ENCODE measurements at regions not wholly inside any gene's neighbourhood (a gene's known extent, or its start where the extent isn't known, plus 50 kb on each side); places are given as distances from the start of the nearest gene placed in this dataset.

DNA sequence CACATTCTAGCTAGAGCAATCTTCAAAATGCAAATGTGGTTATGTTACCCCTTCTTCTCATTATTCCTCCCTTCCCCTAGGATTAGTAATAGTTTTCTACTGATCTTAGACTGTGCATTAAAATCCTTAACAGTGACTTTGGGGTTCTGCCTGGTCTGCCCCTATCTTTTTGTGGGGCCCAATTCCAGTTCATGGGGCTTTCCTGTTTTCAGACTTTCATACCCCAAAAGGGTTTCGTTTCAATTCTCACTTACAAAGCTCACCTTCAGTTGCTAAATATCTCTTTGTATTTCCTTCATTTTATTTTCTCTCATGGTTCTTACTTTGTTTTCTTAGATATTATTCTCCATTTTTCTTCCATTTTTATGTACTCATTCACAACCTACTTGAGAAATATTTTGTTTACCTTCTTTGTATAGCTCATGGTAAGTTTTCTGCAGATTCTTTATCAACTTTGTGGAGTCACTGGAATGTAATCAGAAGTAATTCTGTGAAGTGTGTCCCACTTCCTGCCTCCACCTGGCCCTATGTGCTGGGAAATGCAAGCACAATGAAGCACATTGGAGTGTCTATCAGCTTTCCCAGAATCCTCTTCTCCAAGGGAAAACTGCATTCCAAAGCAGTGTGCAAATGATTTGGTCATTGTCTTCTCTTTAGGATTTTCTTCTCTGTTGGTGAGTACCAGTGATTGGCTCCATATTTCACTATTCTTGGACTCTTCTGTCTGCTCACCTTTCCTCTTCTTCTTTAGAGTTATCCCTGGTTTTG, 350.2 kb downstream of the ZNF326 start:
- TF ChIP-seq POLR2AphosphoS5 (IDR thresholded peaks at IDR 0.05; ENCODE audit: low read depth), result no peak
- TF ChIP-seq CTCF (IDR thresholded peaks at IDR 0.05; ENCODE audit: insufficient read depth, low read length), result no peak
- TF ChIP-seq, protein P1, sequence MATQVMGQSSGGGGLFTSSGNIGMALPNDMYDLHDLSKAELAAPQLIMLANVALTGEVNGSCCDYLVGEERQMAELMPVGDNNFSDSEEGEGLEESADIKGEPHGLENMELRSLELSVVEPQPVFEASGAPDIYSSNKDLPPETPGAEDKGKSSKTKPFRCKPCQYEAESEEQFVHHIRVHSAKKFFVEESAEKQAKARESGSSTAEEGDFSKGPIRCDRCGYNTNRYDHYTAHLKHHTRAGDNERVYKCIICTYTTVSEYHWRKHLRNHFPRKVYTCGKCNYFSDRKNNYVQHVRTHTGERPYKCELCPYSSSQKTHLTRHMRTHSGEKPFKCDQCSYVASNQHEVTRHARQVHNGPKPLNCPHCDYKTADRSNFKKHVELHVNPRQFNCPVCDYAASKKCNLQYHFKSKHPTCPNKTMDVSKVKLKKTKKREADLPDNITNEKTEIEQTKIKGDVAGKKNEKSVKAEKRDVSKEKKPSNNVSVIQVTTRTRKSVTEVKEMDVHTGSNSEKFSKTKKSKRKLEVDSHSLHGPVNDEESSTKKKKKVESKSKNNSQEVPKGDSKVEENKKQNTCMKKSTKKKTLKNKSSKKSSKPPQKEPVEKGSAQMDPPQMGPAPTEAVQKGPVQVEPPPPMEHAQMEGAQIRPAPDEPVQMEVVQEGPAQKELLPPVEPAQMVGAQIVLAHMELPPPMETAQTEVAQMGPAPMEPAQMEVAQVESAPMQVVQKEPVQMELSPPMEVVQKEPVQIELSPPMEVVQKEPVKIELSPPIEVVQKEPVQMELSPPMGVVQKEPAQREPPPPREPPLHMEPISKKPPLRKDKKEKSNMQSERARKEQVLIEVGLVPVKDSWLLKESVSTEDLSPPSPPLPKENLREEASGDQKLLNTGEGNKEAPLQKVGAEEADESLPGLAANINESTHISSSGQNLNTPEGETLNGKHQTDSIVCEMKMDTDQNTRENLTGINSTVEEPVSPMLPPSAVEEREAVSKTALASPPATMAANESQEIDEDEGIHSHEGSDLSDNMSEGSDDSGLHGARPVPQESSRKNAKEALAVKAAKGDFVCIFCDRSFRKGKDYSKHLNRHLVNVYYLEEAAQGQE (IDR thresholded peaks at IDR 0.05; ENCODE audit: insufficient replicate concordance, low read depth), result no peak

Measured in HL-60 (cell line).